ENCODE measurements at regions not wholly inside any gene's neighbourhood (a gene's known extent, or its start where the extent isn't known, plus 50 kb on each side); places are given as distances from the start of the nearest gene placed in this dataset.

GRCh38 chr6:119643876-119644275, 294.3 kb upstream of the MAN1A1 start:
- no peak for TF ChIP-seq CTCF (IDR thresholded peaks at IDR 0.05)
- TF ChIP-seq POLR2A (IDR thresholded peaks at IDR 0.05) = no peak

All from tibial nerve (tissue), 3 donors.